GM19452 (cell line): ENCODE measurements at regions not wholly inside any gene's neighbourhood (a gene's known extent, or its start where the extent isn't known, plus 50 kb on each side); places are given as distances from the start of the nearest gene placed in this dataset.

Source experiments
- ATAC-seq: cut with Tn5 transposase; IDR thresholded peaks from one replicate; pipeline ENCODE4 v1.9.1; 2021; ENCODE audit not compliant: unreplicated experiment

- ATAC-seq = no peak
These were observed 271.3 kb upstream of the TMPO start for GRCh38 chr12:98244136-98244535.

- ATAC-seq = no peak
These were observed 262.0 kb upstream of the TMPO start for GRCh38 chr12:98253207-98254037.

GRCh38 chr12:98256830-98257229, 258.6 kb upstream of the TMPO start:
- ATAC-seq = no peak

DNA sequence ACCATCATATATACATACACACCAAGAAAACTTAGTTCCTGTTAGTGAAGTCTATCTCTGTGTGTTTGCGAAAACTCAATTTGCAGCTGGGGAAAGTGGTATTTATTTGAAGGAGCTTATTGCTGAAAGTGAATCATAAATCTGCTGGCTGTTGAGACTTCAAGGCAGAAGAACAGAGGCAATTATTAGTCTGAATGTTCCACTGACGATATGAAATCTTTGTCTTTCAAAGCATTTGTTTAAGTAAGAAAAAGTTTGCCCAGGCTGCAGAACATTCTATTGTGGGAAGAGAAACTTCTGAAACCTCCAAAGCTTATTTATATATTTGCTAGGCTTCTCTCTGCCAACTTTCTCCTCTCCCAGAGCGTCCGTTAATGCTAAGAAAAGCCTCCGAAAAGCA, 255.7 kb upstream of the TMPO start:
- ATAC-seq = no peak

DNA sequence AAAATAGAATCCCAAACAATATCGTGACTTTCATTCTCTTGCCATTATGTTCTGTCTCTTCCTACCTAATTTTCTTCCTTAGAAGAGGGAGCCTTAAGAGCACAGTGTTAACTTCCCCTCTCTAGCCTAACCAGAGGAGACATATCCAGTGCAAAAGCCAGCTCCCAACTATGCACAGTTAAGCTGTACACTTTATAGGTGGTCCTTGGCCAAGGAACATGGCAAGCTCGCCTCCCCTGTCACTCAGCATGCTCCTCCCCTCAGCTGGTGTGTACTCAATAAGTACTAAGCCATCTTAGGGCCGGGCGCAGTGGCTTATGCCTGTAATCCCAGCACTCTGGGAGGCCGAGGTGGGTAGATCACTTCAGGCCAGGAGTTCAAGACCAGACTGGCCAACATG, 255.1 kb upstream of the TMPO start:
- ATAC-seq = no peak

GRCh38 chr12:98262902-98263301, 252.5 kb upstream of the TMPO start:
- no peak for ATAC-seq

DNA sequence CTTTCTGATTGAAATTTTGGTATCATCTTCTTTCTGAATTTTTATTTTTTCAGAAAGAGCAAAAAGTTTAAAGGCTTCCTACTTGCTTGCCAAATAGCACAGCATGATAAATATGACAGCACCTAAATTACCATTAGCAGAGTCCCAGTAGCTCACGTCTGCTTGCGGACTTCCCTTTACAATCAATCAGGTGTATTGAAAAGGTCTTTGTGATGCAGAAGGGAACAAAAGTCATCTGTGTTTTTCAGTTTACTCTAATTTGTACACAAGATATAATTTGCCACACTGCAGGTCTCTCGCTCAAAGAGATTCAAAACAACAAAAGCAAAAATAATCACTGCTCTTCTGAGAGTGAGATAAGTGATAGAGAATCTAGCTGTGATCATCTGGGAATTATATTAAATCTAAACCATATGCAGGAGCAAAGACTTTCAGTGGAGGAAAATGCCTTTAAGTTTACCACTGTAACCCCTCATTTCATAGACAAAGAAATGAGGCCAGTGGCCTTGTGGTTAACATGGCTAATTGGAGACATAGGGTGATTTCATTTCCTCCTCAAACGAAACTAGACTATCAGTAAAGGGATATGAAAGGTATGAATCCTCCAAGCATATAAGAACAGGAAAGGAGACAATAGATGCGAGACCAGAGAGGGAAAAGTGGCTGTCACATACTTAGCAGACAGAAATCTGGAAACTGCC, 240.8 kb upstream of the TMPO start:
- ATAC-seq = peak; percentile 96

- ATAC-seq = peak; percentile 52
These were observed 240.3 kb upstream of the TMPO start for GRCh38 chr12:98275131-98275475.

DNA sequence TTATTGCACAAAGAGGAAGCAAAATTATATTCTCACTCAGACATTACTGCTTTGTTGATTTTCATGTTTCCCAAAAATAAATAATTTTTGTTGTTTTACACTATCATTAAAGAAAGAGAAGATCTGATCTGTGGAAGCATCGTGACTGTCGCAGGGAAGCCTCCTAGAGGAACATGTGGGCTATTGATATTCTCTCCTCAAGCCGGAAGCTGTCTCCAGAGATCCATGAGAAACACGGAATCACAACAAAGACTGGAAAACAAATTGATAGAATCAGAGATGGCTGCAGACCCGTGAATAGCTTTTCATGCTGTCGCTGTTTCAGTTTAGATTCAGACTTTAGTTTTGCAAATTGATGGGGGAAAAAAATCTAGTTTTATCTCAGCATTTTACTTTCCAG, 235.2 kb upstream of the TMPO start:
- ATAC-seq = no peak

DNA sequence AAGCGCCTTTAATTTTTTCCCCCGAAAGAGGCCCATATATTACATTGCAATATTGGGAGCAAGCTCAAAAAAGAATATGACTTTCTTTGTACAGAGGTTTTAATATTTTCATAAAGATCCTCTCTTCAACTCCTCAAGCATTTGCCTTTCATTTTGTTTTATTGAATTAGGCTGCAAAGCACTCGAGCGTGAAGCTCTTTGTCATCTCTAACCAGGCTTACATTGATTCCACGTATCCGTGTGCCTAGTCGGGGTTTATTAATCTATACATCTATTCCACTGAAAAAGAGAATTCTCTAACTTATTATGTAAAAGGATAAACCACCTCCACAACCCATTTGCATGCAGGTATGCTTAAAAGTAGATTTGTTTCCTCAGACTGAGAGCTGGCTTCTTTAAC, 234.8 kb upstream of the TMPO start:
- no peak for ATAC-seq

DNA sequence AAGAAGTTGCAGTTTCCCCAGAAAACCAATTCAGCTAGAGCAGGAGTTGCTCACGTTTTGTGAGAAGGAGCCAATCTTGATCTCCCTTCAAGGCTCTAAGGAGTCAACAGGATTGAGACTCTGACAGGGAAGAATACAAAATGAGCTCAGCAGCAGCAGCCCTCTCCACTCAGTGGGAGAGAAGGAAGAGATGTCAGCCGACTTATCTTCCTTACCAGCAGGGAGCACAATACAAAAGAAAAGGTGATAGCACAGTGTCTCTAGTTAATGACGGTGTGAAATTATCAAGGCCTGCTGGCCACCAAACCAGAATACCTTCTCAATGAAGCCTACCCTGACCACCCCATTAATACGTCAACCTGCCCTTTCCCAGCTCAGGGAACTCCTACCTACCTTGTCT, 223.6 kb upstream of the TMPO start:
- ATAC-seq = no peak

DNA sequence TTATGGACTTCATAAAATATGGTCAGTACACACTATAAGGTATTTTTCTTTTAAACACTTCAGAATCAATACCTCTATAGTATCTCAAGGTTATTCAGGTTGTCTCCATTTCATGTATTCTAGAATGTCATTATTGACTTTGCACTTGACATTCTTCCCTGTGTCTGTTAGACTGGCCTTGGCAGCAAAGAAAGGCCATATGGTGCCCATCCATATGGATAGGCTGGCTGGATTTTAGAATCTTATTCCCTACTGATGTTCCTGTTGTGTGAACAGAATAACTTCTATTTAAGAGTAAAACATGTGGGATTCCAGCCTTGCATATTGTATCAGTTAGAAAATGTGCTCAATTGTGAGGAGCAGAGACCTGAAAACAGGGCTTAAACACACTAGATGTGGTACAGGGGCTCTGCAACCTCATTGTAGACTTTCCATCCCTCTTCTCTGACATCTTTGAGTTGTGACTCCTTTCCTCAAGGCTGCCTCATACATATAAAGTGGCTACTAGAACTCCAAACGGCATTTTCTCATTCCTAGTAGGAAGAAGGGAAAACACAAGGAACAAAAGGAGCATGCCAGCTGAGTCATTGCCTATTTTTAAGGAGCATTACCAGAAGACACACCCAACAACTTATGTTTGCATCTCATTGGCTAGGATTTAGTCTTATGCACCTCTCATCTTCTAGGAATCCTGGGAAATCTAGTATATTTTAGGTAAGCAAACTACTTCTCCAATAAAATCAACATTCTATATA, 221.2 kb upstream of the TMPO start:
- ATAC-seq = no peak

DNA sequence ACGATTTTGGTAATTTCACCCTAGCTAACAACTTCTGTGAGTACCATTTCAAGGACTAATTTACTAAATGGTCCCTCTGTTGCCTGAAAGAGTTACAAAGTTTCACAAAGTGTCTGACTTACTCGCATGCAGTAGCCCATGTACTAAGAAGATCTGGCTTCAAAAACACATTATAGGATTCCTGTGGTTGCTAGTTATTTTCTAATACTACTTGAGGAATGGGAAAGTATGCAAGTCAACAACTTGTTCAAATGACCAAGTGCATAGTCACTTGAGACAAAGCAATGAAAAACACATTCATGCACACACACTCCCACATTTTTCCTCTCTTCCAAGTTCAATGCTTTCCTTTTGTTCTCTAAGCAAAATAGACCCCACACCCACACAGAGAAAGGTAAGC, 219.7 kb upstream of the TMPO start:
- ATAC-seq = no peak

DNA sequence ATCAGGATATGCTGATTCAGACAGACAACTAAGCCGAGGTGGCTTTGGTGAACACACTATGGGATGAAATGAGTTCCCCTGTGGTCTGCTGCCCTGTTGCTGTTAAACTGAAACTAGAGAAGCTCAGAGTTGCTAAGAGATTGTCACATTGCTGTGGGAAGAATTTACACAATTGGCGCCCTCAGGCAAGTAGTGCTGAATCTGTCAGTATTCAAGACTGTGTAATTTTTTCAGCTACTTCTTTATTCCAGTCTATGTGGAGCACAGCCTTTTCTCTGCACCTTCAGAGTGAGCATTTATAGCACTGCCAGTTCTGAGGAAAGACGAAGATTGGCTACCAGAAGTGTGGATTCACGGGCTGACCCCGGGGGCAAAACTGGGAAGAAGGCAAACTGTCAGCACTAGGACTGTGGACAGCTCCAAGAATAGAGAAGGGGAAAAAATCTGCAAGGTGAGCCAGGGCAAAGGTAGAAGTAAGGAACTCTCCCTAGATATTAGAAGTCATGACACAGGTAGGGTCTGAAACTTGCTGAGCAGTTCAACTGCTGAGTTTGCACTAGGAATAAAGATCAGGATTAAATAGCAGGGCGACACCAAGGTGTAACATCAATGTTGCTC, 218.8 kb upstream of the TMPO start:
- no peak for ATAC-seq

GRCh38 chr12:98297538-98297937, 217.9 kb upstream of the TMPO start:
- ATAC-seq = no peak

DNA sequence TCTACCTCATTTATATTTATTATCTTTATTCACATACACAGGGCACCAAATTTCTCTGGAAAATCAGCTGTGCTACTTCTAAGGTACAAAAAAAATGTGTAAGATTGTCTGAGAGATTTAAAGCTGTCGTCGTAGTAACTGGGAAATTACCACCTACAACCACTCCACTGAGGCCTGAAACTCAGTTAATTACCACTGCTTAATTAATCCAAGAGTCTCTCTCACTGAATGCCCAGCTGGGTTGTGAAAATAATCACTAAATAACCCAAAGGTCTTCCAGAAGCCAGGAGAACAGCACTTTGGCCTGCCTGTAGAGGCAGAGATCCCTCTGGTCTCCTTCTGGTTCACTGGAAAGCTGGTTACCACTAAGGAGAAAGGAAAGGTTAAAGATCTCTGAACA, 207.2 kb upstream of the TMPO start:
- no peak for ATAC-seq

DNA sequence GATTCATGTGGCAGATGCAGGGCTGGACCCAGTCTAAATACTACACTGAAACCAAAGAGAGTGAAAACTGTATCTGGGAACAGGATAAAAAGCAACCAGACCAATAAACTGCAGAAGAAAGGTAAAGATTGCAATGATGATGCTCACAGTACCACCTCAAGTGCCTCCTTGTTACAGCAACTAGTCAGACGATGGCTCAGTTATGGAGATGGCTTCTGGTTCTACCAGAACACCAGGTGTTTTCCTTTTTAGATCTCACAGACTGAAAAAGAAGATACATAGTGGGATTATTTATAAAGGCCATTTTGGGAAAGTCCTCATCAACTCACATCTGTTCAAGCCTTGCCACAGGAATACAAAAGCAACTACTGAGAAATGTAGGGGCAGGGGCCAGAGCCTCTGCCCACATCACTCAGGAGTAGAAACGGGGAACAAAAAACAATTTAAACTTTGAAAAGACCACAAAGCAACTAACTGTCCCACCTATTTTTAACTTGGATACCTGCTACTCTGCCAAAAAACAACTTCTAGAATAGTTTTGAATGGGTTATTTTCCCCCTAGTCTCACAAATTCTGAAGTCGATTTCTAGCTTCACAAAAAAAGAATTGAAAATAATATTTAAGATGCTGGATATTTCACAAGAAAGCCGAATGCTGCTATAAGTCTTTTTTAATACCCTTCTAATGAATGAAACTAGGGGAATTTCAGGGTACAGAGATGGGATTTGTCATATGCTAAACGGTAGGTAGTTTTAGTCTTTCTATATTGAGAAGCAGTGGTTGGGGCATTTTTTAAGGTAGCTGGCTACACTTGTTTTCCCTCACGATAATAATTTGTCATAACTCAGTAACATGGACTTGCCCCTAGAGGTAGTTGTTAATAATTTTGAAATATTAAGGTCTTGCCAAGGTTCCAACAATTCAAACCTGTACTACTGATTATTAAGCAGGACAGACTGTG, 197.2 kb upstream of the TMPO start:
- no peak for ATAC-seq

GRCh38 chr12:98319716-98320425, 195.5 kb upstream of the TMPO start:
- ATAC-seq = no peak

GRCh38 chr12:98325003-98325402, 190.4 kb upstream of the TMPO start:
- no peak for ATAC-seq

GRCh38 chr12:98328467-98328866, 186.9 kb upstream of the TMPO start:
- ATAC-seq = no peak
